ENCODE measurements at regions not wholly inside any gene's neighbourhood (a gene's known extent, or its start where the extent isn't known, plus 50 kb on each side); places are given as distances from the start of the nearest gene placed in this dataset.

DNA sequence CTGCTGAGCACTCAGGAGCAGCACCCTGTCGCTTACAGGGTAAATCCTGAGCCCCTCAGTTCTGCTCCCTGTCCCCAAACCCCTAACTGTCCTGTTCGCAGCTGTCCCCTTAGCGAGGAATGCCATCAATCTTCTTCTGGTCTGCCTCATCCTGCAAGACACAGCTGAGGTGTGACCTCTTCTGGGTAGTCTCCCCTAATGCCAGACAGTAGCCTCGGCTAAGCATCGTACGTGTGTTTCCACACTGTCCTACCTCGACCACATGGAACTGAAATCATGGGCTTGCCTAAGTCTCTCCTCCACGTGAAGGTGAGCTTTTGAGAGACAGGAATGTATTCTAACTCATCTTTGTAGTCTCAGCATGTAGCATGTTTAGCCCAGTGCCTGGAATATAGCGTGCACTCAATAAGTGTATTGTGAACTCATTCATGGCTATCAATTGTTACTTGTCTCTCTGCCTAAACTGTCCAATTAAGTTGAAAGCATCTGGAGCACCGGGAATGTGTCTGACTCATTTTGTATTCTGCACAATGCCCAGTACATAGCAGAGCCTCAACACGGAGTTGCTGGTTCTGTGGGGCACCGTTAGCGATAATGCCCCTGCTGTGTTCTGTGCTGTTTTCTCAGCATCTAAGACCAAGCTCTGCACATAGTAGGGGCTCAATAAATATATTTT, 90.2 kb downstream of the HES1 start:
- intact Hi-C loops (cut with DNase I), result no loop called here
- Histone ChIP-seq H3K4me1 (no peaks in the 10 kb centered on the region), H3K27ac (no peak overlapping the region), H3K27me3 (no peaks in the 10 kb centered on the region), H3K36me3 (no peaks in the 10 kb centered on the region), H3K9me3 (no peaks in the 10 kb centered on the region), H3K4me3 (no peak overlapping the region)
- no peak for DNase-seq (ENCODE audit: low spot score in 2 of 2)
- TF ChIP-seq, protein P1, sequence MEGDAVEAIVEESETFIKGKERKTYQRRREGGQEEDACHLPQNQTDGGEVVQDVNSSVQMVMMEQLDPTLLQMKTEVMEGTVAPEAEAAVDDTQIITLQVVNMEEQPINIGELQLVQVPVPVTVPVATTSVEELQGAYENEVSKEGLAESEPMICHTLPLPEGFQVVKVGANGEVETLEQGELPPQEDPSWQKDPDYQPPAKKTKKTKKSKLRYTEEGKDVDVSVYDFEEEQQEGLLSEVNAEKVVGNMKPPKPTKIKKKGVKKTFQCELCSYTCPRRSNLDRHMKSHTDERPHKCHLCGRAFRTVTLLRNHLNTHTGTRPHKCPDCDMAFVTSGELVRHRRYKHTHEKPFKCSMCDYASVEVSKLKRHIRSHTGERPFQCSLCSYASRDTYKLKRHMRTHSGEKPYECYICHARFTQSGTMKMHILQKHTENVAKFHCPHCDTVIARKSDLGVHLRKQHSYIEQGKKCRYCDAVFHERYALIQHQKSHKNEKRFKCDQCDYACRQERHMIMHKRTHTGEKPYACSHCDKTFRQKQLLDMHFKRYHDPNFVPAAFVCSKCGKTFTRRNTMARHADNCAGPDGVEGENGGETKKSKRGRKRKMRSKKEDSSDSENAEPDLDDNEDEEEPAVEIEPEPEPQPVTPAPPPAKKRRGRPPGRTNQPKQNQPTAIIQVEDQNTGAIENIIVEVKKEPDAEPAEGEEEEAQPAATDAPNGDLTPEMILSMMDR (IDR thresholded peaks at IDR 0.05), result no peak

DNA sequence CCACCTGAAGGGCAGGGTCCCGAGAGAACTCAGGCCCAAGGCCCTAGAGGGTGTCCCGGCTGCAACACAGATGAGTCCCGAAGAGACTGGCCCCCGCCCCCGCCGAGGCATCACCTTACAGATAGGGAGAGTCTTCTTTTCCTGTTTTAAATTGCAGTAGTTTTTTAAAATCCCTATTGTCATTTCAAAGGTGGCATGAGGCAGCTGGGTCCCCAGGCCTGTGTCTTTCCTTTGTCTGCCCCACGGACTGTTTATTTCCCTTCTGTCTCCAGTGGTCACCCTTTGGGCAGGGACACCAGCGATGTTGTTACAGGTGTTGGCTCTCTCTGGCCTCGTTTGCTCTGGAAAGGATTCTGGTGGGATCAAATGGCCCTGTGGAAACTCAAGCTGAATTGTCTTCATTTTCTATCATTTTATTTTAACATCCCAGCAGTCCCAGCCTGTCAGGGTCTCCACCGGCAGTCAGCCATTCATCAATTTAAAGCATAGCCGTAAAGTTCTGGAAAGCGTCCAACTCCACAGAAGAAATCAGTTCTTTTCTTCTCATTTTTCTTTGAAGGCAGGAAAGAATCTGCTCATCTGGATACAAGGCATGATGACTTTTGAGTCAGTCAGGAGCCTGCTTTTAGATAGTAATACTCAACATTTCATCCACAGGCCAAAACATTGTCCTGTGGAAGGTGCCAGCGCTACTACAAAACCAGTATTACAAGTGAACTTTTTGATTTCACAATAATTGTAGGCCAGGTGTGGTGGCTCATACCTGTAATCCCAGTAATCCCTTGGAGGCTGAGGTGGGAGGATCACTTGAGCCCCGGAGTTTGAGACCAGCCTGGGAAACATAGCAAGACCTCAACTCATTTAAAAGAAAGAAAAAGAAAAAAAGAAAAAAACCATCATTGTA, 96.2 kb downstream of the HES1 start:
- TF ChIP-seq, protein P1 (IDR thresholded peaks at IDR 0.05), result no peak
- Histone ChIP-seq H3K27me3 (no peaks in the 10 kb centered on the region), H3K4me3 (no peak overlapping the region), H3K36me3 (no peaks in the 10 kb centered on the region), H3K9me3 (no peaks in the 10 kb centered on the region), H3K27ac (no peak overlapping the region), H3K4me1 (no peaks in the 10 kb centered on the region)
- no peak for DNase-seq (ENCODE audit: low spot score in 2 of 2)
- intact Hi-C loops (cut with DNase I), result no loop called here

DNA sequence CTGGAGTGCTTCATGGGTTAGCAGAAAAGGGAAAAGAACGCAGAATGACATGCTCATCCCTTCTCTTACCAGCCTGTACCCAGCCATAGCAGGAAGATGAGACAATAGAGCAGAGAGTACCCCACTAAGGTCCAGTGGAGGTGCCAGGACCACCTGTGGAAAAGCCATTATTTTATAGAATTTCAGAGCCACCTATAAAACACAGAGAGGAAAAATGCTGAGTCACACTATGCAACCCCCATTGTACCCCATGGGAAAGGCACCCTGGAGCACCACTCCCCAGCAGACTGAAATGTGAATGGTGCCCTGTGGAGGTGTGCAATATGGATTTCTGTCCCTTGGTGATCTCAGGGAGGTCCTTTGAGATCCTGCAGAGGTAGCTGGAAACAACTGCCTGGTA, 97.2 kb downstream of the HES1 start:
- no peaks in the 10 kb centered on the region for H3K4me1 ChIP-seq

DNA sequence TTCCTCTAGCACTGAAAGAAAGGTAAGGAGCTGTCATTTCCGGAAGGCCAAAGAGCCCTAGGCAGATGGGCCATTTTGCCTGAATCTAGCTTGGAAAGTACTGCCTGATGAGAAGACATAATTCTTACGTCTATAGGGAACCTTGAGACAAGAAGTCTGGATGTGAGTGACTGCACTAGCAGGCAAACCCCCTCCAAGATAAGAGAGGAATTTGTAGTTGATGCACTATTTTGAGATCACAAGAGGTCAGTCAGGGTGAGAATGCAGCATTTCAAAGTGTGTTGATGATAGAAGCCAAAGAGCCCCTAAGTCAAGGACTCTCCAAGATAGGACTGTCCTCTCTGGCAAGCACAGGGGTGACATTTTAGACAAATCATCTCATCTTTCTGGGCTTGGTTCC, 99.2 kb downstream of the HES1 start:
- Histone ChIP-seq H3K27me3 (no peaks in the 10 kb centered on the region), H3K36me3 (no peaks in the 10 kb centered on the region), H3K4me1 (no peaks in the 10 kb centered on the region), H3K27ac (no peak overlapping the region), H3K4me3 (no peak overlapping the region), H3K9me3 (no peaks in the 10 kb centered on the region)
- intact Hi-C loops (cut with DNase I), result no loop called here
- TF ChIP-seq, protein P1 (IDR thresholded peaks at IDR 0.05), result no peak
- DNase-seq (ENCODE audit: low spot score in 2 of 2), result no peak

More for the DNA sequence above, 97.2 kb downstream of the HES1 start:
- H3K36me3 ChIP-seq, result no peaks in the 10 kb centered on the region
- no peaks in the 10 kb centered on the region for H3K27me3 ChIP-seq
- TF ChIP-seq, protein P1 (IDR thresholded peaks at IDR 0.05), result no peak
- H3K4me3 ChIP-seq, result no peak overlapping the region
- no peak overlapping the region for H3K27ac ChIP-seq
- no peaks in the 10 kb centered on the region for H3K9me3 ChIP-seq
- intact Hi-C loops (cut with DNase I), result no loop called here
- DNase-seq (ENCODE audit: low spot score in 2 of 2), result no peak

DNA sequence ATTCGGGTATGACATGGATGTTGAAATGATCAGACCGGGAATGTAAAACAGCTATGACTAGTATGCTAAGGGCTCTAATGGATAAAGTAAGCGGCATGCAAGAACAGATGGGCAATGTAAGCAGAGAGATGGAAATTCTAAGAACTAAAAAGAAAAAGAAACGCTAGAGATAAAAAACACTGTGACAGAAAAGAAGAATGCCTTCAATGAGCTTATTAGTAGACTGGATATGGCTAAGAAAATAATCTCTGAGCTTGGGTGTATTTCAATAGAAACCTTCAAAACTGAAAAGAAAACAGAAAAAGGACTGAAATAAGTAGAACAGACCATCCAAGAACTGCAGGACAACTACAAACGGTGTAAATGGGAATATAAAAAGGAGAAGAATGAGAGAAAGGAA, 101.2 kb downstream of the HES1 start:
- no peaks in the 10 kb centered on the region for H3K4me1 ChIP-seq
- H3K36me3 ChIP-seq, result no peaks in the 10 kb centered on the region
- no peak overlapping the region for H3K27ac ChIP-seq
- no peaks in the 10 kb centered on the region for H3K27me3 ChIP-seq
- no peak for DNase-seq (ENCODE audit: low spot score in 2 of 2)
- no peaks in the 10 kb centered on the region for H3K9me3 ChIP-seq
- no peak overlapping the region for H3K4me3 ChIP-seq
- intact Hi-C loops (cut with DNase I), result no loop called here
- TF ChIP-seq, protein P1 (IDR thresholded peaks at IDR 0.05), result no peak
